Endodermal cell (in vitro differentiated cells): ENCODE measurements at regions not wholly inside any gene's neighbourhood (a gene's known extent, or its start where the extent isn't known, plus 50 kb on each side); places are given as distances from the start of the nearest gene placed in this dataset.

Experiments used
- DNase-seq: peaks from one replicate; pipeline ENCODE4 v3.0.0-alpha.2; 2017
- H3K27ac ChIP-seq: 2 replicates; pipeline ENCODE4 v1.5.1; 2013; ENCODE audit warnings: mild to moderate bottlenecking, low read depth, low read length, moderate library complexity
- H3K27me3 ChIP-seq: 2 replicates; pipeline ENCODE4 v1.6.1; 2013; ENCODE audit warnings: mild to moderate bottlenecking, low read length, moderate library complexity; ENCODE audit not compliant: insufficient read depth, control insufficient read depth, poor library complexity, severe bottlenecking
- H3K36me3 ChIP-seq: 2 replicates; pipeline ENCODE4 v1.7.0; 2013; ENCODE audit warnings: mild to moderate bottlenecking, low read length, moderate library complexity; ENCODE audit not compliant: control insufficient read depth, insufficient read depth
- H3K4me1 ChIP-seq: one replicate; pipeline ENCODE4 v1.7.0; 2013; ENCODE audit warnings: low read length; ENCODE audit not compliant: control insufficient read depth, insufficient read depth
- H3K4me3 ChIP-seq: 2 replicates; pipeline ENCODE4 v1.5.1; 2013; ENCODE audit warnings: mild to moderate bottlenecking, low read length, moderate library complexity
- H3K9ac ChIP-seq: 2 replicates; pipeline ENCODE4 v1.6.1; 2013; ENCODE audit warnings: mild to moderate bottlenecking, low read length, moderate library complexity; ENCODE audit not compliant: poor library complexity, severe bottlenecking; ENCODE audit errors: extremely low read depth
- H3K9me3 ChIP-seq: 2 replicates; pipeline ENCODE4 v1.6.1; 2013; ENCODE audit warnings: mild to moderate bottlenecking, low read length, moderate library complexity; ENCODE audit not compliant: control insufficient read depth
- H3K27ac Mint-ChIP-seq: 2 replicates; pipeline ENCODE4 v1.8.0; 2020; ENCODE audit warnings: mixed read lengths
- H3K27me3 Mint-ChIP-seq: 2 replicates; pipeline ENCODE4 v1.8.0; 2021; ENCODE audit warnings: mild to moderate bottlenecking, mixed read lengths; ENCODE audit not compliant: insufficient read depth
- H3K36me3 Mint-ChIP-seq: 2 replicates; pipeline ENCODE4 v1.8.0; 2020; ENCODE audit warnings: low read depth, mixed read lengths
- H3K4me1 Mint-ChIP-seq: 2 replicates; pipeline ENCODE4 v1.8.0; 2020; ENCODE audit warnings: mixed read lengths
- H3K4me3 Mint-ChIP-seq: 2 replicates; pipeline ENCODE4 v1.8.0; 2020; ENCODE audit warnings: mild to moderate bottlenecking, moderate library complexity, mixed read lengths
- H3K9me3 Mint-ChIP-seq: 2 replicates; pipeline ENCODE4 v1.8.0; 2020; ENCODE audit warnings: mild to moderate bottlenecking, mixed read lengths
- CTCF ChIP-seq: fragments of 200-600 bp; sonication (generic); conservative IDR thresholded peaks from 2 replicates; pipeline ENCODE4 v1.5.0; 2021; ENCODE audit warnings: antibody characterized with exemption, mild to moderate bottlenecking
- WGBS, 2 experiments: methylation state at CpG; one replicate each; pipeline versions ENCODE4 v1.1.5 to v1.1.7; 2013; ENCODE audit warnings: missing lambda C conversion rate in 2 of 2, mixed read lengths in 1 of 2; ENCODE audit not compliant: insufficient coverage in 1 of 2, insufficient read length in 1 of 2; 5-methylcytosine and 5-hydroxymethylcytosine counted together

GRCh38 chr6:165052561-165053480 lies 256.6 kb downstream of the C6orf118 start:
- no peak for TF ChIP-seq CTCF
- WGBS, 2 experiments = 90 to 96% methylated on average over 9 to 10 of the region's 10 CpGs
- H3K9ac ChIP-seq = no peak overlapping the region
- no peak for DNase-seq
- H3K4me3 Mint-ChIP-seq = no peak overlapping the region
- H3K4me1 Mint-ChIP-seq = no peaks in the 10 kb centered on the region
- H3K27ac ChIP-seq = no peak overlapping the region
- H3K27ac Mint-ChIP-seq = no peak overlapping the region
- peaks cover 5% of the 10 kb centered on the region for H3K27me3 Mint-ChIP-seq
- peaks cover 23% of the 10 kb centered on the region for H3K9me3 ChIP-seq
- H3K36me3 ChIP-seq = no peaks in the 10 kb centered on the region
- no peaks in the 10 kb centered on the region for H3K4me1 ChIP-seq
- H3K4me3 ChIP-seq = no peak overlapping the region
- H3K27me3 ChIP-seq = no peaks in the 10 kb centered on the region
- peaks cover 26% of the 10 kb centered on the region for H3K9me3 Mint-ChIP-seq
- peaks cover 2% of the 10 kb centered on the region for H3K36me3 Mint-ChIP-seq

DNA sequence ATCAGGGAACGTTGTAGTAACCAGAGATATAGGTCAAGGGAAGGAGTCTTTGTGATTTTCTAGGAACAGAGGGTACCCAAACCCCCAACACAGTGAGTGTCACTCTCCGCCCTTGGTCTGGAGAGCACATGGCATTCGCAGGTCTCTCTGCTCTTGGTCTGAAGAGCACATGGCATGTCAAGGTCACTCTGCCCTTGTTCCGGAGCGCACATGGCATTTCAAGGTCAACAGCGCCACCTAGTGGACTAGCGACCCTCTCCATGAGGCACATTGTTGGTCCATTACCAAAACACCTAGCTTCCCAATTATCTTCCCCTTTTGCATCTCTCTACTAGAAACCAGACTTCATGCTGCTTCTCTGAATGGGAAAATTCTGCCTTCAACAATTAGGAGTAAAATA lies 260.0 kb downstream of the C6orf118 start:
- H3K4me1 Mint-ChIP-seq = no peaks in the 10 kb centered on the region
- Histone ChIP-seq H3K27me3 (no peaks in the 10 kb centered on the region), H3K4me1 (no peaks in the 10 kb centered on the region), H3K36me3 (no peaks in the 10 kb centered on the region), H3K27ac (no peak overlapping the region), H3K9ac (no peak overlapping the region), H3K9me3 (peaks cover 41% of the 10 kb centered on the region), H3K4me3 (no peak overlapping the region)
- H3K27ac Mint-ChIP-seq = no peak overlapping the region
- peak; percentile 93 for DNase-seq
- WGBS, 2 experiments = 25 to 54% methylated on average over 5 to 7 of the region's 7 CpGs
- peaks cover 2% of the 10 kb centered on the region for H3K36me3 Mint-ChIP-seq
- peaks cover 5% of the 10 kb centered on the region for H3K27me3 Mint-ChIP-seq
- TF ChIP-seq CTCF = peak; percentile 91
- no peak overlapping the region for H3K4me3 Mint-ChIP-seq
- peaks cover 39% of the 10 kb centered on the region for H3K9me3 Mint-ChIP-seq

DNA sequence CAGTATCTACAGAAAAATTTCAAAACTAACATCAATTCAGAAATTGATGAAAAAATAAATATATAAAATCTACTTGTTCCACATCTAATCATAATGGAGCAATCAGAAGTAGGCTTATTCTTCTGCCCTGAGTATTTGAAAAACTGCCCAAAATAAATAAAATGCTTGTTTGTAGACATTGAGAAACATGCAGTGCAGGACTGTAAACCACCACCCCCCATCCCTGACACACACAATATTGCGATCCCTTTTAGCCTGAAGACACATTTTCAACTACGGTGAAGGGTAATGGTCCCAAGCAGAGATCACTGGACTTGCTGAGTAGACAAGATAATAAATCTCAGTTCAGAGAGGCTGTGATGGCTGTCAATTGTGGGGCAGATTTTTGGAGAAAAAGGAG lies 261.5 kb downstream of the C6orf118 start:
- H3K36me3 ChIP-seq = no peaks in the 10 kb centered on the region
- Mint-ChIP-seq H3K4me1 (no peaks in the 10 kb centered on the region), H3K27me3 (peaks cover 5% of the 10 kb centered on the region), H3K4me3 (no peak overlapping the region), H3K27ac (no peak overlapping the region), H3K9me3 (peaks cover 41% of the 10 kb centered on the region), H3K36me3 (peaks cover 2% of the 10 kb centered on the region)
- H3K9me3 ChIP-seq = peaks cover 41% of the 10 kb centered on the region
- H3K4me3 ChIP-seq = no peak overlapping the region
- DNase-seq = no peak
- WGBS, 2 experiments = 95 to 100% methylated on average over 2 of the region's 2 CpGs
- H3K4me1 ChIP-seq = no peaks in the 10 kb centered on the region
- no peaks in the 10 kb centered on the region for H3K27me3 ChIP-seq
- TF ChIP-seq CTCF = no peak
- no peak overlapping the region for H3K27ac ChIP-seq
- H3K9ac ChIP-seq = no peak overlapping the region
